ENCODE measurements at regions not wholly inside any gene's neighbourhood (a gene's known extent, or its start where the extent isn't known, plus 50 kb on each side); places are given as distances from the start of the nearest gene placed in this dataset.

DNA sequence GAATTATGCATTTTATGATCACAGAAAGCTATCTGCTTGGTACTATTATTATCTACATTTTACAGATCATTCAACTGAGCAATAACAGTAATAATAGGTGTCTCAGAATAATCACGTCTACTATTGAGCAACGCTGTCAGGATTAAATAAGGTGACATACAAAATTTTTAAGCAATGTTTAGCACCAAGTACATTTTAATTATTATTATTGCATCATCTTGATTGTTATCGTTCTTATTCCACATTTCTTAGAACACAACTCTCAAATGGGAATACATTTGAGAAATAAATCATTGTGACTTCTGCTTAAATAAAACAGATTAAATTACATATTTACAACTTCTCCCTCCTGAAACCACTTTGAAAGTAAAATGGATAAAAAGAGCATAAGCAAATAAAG, 1083.5 kb upstream of the ADGRL3 start:
- H3K4me3 ChIP-seq (replicated peaks in 1 of 2; ENCODE audit: low read depth in 2 of 2, low read length in 2 of 2): no peak overlapping the region

GRCh38 chr4:60117726-60118323, 1082.3 kb upstream of the ADGRL3 start:
- H3K4me3 ChIP-seq (replicated peaks in 1 of 2; ENCODE audit: low read depth in 2 of 2, low read length in 2 of 2): no peak overlapping the region
- TF ChIP-seq CTCF (IDR thresholded peaks at IDR 0.05; ENCODE audit: low read depth, low read length): no peak
- no peak for DNase-seq (ENCODE audit: low read depth in 2 of 2)

More for the DNA sequence above, 1083.5 kb upstream of the ADGRL3 start:
- DNase-seq (ENCODE audit: low read depth in 2 of 2): no peak
- TF ChIP-seq CTCF (IDR thresholded peaks at IDR 0.05; ENCODE audit: low read depth, low read length): no peak

GRCh38 chr4:60122820-60123219, 1077.3 kb upstream of the ADGRL3 start:
- no peak for DNase-seq (ENCODE audit: low read depth in 2 of 2)
- TF ChIP-seq CTCF (IDR thresholded peaks at IDR 0.05; ENCODE audit: low read depth, low read length): no peak
- no peak overlapping the region for H3K4me3 ChIP-seq (replicated peaks in 1 of 2; ENCODE audit: low read depth in 2 of 2, low read length in 2 of 2)

DNA sequence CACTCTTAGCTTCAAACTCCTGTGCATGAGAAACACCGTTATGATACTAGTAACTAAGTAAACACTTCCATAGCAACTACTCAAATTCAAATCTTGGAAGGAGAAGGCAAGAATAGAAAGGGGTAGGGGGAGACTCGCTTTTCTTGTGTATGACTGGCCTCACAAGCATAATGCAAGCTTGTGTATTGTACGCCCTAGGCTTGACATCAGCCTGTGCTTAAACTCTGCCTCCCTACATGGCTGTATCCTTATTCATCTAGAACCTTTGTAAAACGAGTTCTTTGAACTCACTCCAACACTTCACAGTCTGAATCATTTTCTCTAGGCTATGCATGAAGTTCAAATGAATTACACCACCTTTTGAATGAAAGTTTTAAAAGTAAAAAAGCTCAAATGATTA, 1071.2 kb upstream of the ADGRL3 start:
- DNase-seq (ENCODE audit: low read depth in 2 of 2): no peak
- H3K4me3 ChIP-seq (replicated peaks in 1 of 2; ENCODE audit: low read depth in 2 of 2, low read length in 2 of 2): no peak overlapping the region
- TF ChIP-seq CTCF (IDR thresholded peaks at IDR 0.05; ENCODE audit: low read depth, low read length): no peak

- TF ChIP-seq CTCF (IDR thresholded peaks at IDR 0.05; ENCODE audit: low read depth, low read length): no peak
- no peak overlapping the region for H3K4me3 ChIP-seq (replicated peaks in 1 of 2; ENCODE audit: low read depth in 2 of 2, low read length in 2 of 2)
Measured at GRCh38 chr4:60129740-60130139, 1070.4 kb upstream of the ADGRL3 start.

DNA sequence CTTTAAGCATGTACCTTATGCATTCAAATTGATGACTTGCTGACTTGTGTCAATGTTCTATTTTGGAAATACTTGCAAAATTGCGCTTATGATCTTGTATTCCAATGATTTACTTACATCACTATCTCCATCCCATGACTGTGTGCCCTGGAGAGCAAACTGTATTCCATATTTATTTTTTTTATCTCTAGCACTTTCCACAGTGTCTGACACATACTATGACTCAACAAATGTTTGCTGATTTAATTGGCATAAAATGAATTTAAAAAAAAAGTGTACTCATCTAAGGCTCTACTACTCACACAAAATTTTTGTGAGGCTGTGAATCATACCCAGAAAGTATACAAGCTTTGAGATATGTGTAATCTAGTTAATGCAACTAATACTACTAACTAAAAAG, 1066.8 kb upstream of the ADGRL3 start:
- peak in 1 of 2 donors; percentile 70 for DNase-seq (ENCODE audit: low read depth in 2 of 2)

More at GRCh38 chr4:60129740-60130139, 1070.4 kb upstream of the ADGRL3 start:
- peak in 1 of 2 donors; percentile 9 for DNase-seq (ENCODE audit: low read depth in 2 of 2)

More for the DNA sequence above, 1066.8 kb upstream of the ADGRL3 start:
- no peak overlapping the region for H3K4me3 ChIP-seq (replicated peaks in 1 of 2; ENCODE audit: low read depth in 2 of 2, low read length in 2 of 2)
- no peak for TF ChIP-seq CTCF (IDR thresholded peaks at IDR 0.05; ENCODE audit: low read depth, low read length)
